ENCODE measurements at regions not wholly inside any gene's neighbourhood (a gene's known extent, or its start where the extent isn't known, plus 50 kb on each side); places are given as distances from the start of the nearest gene placed in this dataset.
"Not testable (repeated sequence)": the region's sequence is repeated elsewhere in the genome, so short reads cannot be mapped to it uniquely, and the experiment has no call there.

DNA sequence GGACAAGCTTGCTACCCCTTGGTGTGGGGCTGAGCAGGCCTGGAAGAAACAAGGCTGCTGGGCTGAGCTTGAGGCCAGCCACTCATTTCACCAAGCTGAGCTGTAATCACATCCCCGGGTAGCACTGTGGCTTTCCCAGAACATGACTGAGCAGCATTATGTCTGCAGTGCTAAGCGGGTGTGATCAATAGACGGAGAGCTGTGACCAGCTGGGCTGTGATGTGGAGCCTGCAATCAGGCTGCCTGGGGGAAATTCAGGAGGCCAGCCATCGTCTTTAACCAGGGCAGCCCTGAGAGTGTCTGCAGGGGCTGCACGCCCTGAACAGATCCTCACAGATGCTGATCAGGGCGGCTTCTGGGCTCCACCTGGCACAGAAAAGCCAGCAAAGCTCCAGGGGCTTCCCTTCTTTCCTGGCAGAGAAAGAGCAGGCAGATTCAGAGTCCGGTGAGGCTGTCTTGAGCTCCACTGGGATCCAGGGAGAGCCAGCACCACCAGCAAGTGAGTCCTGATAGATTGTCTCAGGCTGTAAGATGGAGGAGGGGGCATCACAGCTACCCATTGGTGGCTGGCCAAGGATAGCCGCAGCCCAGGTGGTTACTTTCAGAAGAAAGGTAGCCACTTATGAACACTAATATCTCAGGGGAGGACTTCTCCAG, 165.9 kb downstream of the NRN1 start:
- TF ChIP-seq, protein P1, sequence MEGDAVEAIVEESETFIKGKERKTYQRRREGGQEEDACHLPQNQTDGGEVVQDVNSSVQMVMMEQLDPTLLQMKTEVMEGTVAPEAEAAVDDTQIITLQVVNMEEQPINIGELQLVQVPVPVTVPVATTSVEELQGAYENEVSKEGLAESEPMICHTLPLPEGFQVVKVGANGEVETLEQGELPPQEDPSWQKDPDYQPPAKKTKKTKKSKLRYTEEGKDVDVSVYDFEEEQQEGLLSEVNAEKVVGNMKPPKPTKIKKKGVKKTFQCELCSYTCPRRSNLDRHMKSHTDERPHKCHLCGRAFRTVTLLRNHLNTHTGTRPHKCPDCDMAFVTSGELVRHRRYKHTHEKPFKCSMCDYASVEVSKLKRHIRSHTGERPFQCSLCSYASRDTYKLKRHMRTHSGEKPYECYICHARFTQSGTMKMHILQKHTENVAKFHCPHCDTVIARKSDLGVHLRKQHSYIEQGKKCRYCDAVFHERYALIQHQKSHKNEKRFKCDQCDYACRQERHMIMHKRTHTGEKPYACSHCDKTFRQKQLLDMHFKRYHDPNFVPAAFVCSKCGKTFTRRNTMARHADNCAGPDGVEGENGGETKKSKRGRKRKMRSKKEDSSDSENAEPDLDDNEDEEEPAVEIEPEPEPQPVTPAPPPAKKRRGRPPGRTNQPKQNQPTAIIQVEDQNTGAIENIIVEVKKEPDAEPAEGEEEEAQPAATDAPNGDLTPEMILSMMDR (IDR thresholded peaks at IDR 0.05; ENCODE audit: borderline replicate concordance, insufficient read depth, low read depth, low read length): no peak
- H3K4me3 ChIP-seq (ENCODE audit: low read depth, low read length): no peak overlapping the region

DNA sequence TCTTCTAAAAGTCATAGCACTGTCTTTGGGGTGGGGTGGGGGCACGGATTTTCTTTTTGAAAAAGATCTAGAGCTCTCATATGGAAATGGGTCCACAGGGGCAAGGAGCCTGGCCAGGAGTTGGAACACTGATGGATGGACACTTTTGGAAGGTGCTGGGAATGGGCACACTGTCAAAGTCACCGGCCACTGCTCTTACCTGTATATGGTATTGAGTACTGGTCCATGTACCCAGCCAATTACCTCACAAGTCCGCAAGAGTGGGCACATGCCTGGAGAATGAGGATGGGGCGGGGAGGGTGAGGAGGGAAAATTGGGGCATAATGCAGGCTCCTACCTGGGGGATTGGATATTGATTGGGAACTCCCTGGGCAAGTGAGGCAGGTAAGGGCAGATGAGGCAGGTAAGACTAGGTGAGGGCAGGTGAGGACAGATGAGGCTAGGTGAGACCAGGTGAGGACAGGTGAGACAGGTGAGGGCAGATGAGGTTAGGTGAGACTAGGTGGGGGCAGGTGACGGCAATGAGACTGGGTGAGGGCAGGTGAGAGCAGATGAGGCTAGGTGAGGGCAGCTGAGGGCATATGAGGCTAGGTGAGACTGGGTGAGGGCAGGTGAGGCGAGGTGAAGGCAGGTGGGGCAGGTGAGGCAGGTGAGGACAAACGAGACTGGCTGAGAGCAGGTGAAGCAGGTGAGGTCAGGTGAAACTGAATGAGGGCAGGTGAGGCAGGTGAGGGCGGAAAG, 167.9 kb downstream of the NRN1 start:
- no peak overlapping the region for H3K4me3 ChIP-seq (ENCODE audit: low read depth, low read length)
- TF ChIP-seq, protein P1 (IDR thresholded peaks at IDR 0.05; ENCODE audit: borderline replicate concordance, insufficient read depth, low read depth, low read length): no peak

DNA sequence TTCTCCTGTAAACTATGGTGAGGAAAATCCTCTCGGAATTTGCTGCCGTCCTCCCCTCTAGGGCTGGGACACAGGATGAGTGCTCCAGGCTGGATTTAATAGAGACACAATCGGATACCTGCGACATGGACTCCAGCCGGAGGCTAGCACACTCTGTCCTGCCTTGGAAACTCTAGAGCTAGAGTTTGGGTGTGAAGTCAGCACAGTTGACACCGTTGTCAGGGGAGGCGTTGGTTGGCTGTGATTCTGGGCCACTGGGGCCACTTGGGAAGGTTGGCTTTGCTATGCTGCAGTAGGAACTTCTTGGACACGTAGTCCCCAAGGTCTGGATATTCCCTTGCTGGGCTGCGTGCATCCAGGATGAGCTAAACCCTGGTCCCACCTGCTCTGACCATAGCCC, 169.4 kb downstream of the NRN1 start:
- TF ChIP-seq, protein P1 (IDR thresholded peaks at IDR 0.05; ENCODE audit: borderline replicate concordance, insufficient read depth, low read depth, low read length): no peak
- no peak overlapping the region for H3K4me3 ChIP-seq (ENCODE audit: low read depth, low read length)

DNA sequence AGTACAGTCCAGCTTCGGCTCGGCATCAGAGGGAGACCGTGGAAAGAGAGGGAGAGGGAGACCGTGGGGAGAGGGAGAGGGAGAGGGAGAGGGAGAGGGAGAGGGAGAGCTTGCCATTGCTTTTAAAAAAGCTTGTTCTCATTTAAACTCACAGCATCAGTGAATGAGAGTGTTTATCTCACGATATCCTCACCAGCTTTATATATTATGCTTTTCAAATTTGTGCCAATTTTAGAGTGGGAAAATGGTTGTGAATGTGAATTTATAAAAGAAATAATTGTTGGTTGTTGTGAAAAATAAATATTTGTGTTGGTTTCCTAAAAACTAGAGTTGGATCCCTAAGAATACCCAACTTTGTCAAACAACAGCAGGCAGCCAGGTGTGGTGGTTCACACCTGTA, 170.1 kb downstream of the NRN1 start:
- H3K4me3 ChIP-seq (ENCODE audit: low read depth, low read length): not testable (repeated sequence)

DNA sequence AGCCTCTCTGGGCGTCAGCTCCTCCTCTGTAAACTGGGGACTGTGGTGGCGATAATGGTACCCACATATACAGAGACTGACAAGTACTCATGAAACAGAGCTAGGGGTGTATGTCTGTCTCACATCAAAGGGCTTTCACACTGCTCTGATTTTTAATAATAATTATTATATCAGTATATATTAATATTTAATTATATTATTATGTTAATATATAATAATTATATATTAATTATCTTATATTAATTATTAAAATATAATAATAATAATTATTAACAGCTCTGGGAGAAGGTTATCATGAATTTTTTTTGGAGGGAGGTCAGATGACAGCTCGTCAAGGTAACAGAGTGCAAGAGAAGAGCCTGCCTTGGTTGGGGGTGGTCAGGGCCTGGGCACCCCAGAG, 173.6 kb downstream of the NRN1 start:
- TF ChIP-seq, protein P1 (IDR thresholded peaks at IDR 0.05; ENCODE audit: borderline replicate concordance, insufficient read depth, low read depth, low read length): no peak
- no peak overlapping the region for H3K4me3 ChIP-seq (ENCODE audit: low read depth, low read length)

DNA sequence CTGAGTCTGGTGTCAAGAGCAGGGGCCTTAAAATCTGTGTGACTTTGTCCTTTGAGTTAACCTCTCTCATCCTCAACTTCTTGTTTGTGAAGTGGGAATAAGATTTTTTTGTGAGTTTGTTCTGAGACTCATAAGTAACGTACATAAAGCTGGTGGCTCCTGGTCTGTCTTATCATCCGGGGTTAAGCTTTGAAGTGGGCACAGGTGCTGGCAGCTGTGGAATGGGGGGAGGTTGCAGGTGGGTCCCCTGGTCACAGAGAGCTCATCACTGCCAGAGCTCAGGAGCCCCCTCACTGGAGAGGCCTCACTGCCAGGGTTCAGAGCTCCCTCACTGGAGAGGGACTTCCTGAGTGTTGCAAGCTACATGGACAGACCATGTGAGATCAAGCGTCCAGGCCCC, 174.1 kb downstream of the NRN1 start:
- H3K4me3 ChIP-seq (ENCODE audit: low read depth, low read length): no peak overlapping the region
- TF ChIP-seq, protein P1 (IDR thresholded peaks at IDR 0.05; ENCODE audit: borderline replicate concordance, insufficient read depth, low read depth, low read length): no peak

DNA sequence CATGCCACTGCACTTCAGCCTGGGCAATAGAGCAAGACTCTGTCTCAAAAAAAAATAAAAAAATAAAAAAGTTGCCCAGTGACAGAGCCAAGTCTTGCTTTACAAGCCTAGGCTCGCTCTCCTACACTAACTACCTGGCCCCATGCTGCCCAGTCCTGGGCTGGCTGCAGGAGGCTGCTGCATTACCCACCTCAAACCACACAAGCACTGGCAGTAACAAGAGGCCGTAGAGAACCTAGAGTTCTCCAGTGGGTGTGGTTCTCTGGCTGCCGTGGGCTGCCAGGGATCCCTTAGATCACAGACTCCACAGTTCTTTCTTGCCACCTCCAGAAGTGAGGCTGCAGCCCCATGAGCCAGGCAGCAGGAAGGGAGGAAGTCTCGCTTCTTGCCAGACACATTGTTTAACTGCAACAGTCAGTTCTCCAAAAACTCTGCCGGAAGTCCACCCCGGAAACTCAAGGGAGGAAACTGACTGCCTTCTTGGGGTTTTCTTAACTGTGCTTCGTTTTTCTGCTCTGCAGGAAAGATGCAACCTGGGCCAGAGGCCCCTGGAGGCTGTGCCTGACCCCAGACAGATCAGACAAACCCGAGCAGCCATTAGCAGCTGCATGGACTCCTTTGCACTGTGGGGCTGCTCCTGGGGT, 175.4 kb downstream of the NRN1 start:
- not testable (repeated sequence) for H3K4me3 ChIP-seq (ENCODE audit: low read depth, low read length)

DNA sequence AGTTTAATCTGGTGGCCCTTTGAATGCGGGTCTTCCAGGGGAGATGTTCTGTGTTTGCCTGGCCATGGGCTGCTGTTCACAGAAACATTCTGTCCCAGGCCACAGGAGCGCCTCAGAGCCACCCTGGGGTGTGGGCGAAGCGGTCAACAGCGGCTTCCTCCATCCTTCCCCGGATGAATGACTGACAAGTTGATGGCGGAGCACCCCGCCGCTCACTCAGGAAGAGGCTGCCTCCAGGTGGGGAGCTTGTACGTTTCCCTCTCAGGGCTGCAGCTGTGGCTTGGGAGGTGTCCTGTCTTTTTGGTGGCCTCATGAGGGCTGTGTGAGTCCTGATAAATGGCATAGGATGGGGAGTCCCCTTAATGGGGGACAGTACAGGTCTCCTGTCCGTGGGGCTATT, 178.4 kb downstream of the NRN1 start:
- H3K4me3 ChIP-seq (ENCODE audit: low read depth, low read length): no peak overlapping the region
- TF ChIP-seq, protein P1 (IDR thresholded peaks at IDR 0.05; ENCODE audit: borderline replicate concordance, insufficient read depth, low read depth, low read length): no peak
